Loucy (cell line): ENCODE measurements at regions not wholly inside any gene's neighbourhood (a gene's known extent, or its start where the extent isn't known, plus 50 kb on each side); places are given as distances from the start of the nearest gene placed in this dataset.

ENCODE experiments used
- H2AFZ ChIP-seq: fragments of 200-600 bp; sonication (generic); 2 replicates; pipeline ENCODE4 v1.6.0; 2016; ENCODE audit warnings: antibody characterized with exemption, mild to moderate bottlenecking, low read length, moderate library complexity
- H3F3A ChIP-seq: fragments of 200-600 bp; 2 replicates; pipeline ENCODE4 v1.6.0; 2016; ENCODE audit warnings: antibody characterized with exemption, low read depth, mild to moderate bottlenecking
- H3K27me3 ChIP-seq: fragments of 200-600 bp; sonication (generic); 2 replicates; pipeline ENCODE4 v1.6.1; 2014; ENCODE audit warnings: low read length, mild to moderate bottlenecking; ENCODE audit not compliant: insufficient read depth, poor library complexity, severe bottlenecking
- H3K36me3 ChIP-seq: fragments of 200-600 bp; sonication (generic); 2 replicates; pipeline ENCODE4 v1.6.1; 2016; ENCODE audit warnings: low read length; ENCODE audit not compliant: insufficient read depth
- H3K4me1 ChIP-seq: fragments of 200-600 bp; sonication (generic); 2 replicates; pipeline ENCODE4 v1.5.1; 2014; ENCODE audit warnings: low read length, mild to moderate bottlenecking; ENCODE audit not compliant: insufficient read depth, poor library complexity, severe bottlenecking
- H3K4me2 ChIP-seq: fragments of 200-600 bp; sonication (generic); 2 replicates; pipeline ENCODE4 v1.6.0; 2014; ENCODE audit warnings: antibody characterized with exemption, low read length, low read depth, mild to moderate bottlenecking; ENCODE audit not compliant: poor library complexity, severe bottlenecking
- H3K4me3 ChIP-seq: fragments of 200-600 bp; sonication (generic); 2 replicates; pipeline ENCODE4 v1.5.1; 2014; ENCODE audit warnings: low read length, mild to moderate bottlenecking, mixed read lengths; ENCODE audit not compliant: poor library complexity, severe bottlenecking
- H3K79me2 ChIP-seq: fragments of 200-600 bp; sonication (generic); 2 replicates; pipeline ENCODE4 v1.6.1; 2014; ENCODE audit warnings: low read length; ENCODE audit not compliant: insufficient read depth
- H3K9ac ChIP-seq: fragments of 200-600 bp; sonication (generic); 2 replicates; pipeline ENCODE4 v1.6.0; 2014; ENCODE audit warnings: mild to moderate bottlenecking, low read depth, low read length, moderate library complexity; ENCODE audit not compliant: poor library complexity, severe bottlenecking
- H3K9me2 ChIP-seq: fragments of 200-600 bp; sonication (generic); replicated peaks from 2 replicates; pipeline ENCODE4 v1.6.1; 2016; ENCODE audit warnings: low read depth, low read length, mixed read lengths
- H3K9me3 ChIP-seq: fragments of 200-600 bp; sonication (generic); 2 replicates; pipeline ENCODE4 v1.6.1; 2014; ENCODE audit warnings: mild to moderate bottlenecking, antibody characterized with exemption, low read length, low read depth; ENCODE audit not compliant: insufficient read depth
- H4K20me1 ChIP-seq: fragments of 200-600 bp; sonication (generic); 2 replicates; pipeline ENCODE4 v1.6.0; 2014; ENCODE audit warnings: antibody characterized with exemption, low read length, mild to moderate bottlenecking; ENCODE audit not compliant: insufficient read depth, poor library complexity, severe bottlenecking
- CTCF ChIP-seq: fragments of 200-600 bp; sonication (generic); conservative IDR thresholded peaks from 2 replicates; pipeline ENCODE4 v1.5.1; 2014; ENCODE audit warnings: mild to moderate bottlenecking, antibody characterized with exemption, low read length
- EZH2phosphoT487 ChIP-seq: fragments of 200-600 bp; IDR thresholded peaks from 2 replicates; pipeline ENCODE4 v1.6.1; 2018; ENCODE audit warnings: antibody characterized with exemption, mild to moderate bottlenecking, moderate library complexity, borderline replicate concordance

DNA sequence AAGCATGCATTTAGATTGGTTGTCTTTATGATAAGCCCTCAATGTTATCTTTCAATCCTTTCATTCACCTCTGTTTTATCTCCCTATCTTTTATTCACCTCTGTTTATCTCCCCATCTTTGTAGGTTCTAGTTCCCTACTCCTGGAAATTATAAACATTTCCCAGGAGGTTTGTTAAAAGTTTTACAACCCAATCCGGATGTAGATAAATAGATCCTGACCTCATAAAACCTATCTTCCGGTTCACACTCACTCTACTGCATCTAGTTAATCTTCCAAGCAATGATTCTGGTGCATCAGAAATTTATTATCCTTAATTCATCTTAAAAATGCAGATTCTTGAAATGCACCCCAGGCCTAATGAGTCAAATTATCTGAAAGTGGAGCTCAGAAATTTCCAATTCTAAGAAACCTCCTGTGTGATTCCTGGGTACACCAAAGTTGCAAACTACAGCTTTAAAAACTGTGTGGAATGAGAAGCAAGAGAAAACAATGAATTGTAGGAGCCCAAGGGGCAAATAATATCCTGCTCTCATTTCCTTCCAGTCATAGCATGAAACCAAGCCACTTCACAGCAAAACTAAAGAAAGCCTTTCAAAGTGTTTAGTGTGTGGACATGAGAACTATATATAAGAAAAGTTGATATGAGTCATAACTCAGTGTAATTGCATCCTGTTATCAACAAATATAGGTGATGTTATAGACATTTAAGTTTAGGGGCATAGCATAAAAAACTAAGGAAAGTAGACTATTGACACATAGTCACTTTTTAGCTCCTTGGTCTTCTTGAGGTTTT is 51.1 kb upstream of the UGT8 start:
- TF ChIP-seq EZH2phosphoT487 = no peak
- no peak for TF ChIP-seq CTCF
- Histone ChIP-seq H3K9me2 (no peaks in the 10 kb centered on the region), H3K9ac (no peak overlapping the region), H3F3A (no peaks in the 10 kb centered on the region), H3K4me1 (no peaks in the 10 kb centered on the region), H3K27me3 (no peaks in the 10 kb centered on the region), H3K4me2 (no peak overlapping the region), H2AFZ (no peak overlapping the region), H3K36me3 (no peaks in the 10 kb centered on the region), H3K9me3 (no peaks in the 10 kb centered on the region; the same call in 1 of the 2 replicates), H4K20me1 (no peaks in the 10 kb centered on the region), H3K79me2 (no peaks in the 10 kb centered on the region), H3K4me3 (no peak overlapping the region)
